GM12864 (cell line): ENCODE measurements at regions not wholly inside any gene's neighbourhood (a gene's known extent, or its start where the extent isn't known, plus 50 kb on each side); places are given as distances from the start of the nearest gene placed in this dataset.

Source experiments
- DNase-seq: peaks from one replicate; pipeline ENCODE4 v3.0.0-alpha.2; 2011; ENCODE audit warnings: low read depth
- H3K4me3 ChIP-seq: 2 replicates; pipeline ENCODE4 v1.5.1; 2011; ENCODE audit warnings: mild to moderate bottlenecking, low read depth, low read length, control low read depth
- CTCF ChIP-seq: IDR thresholded peaks from 2 replicates; pipeline ENCODE4 v1.5.1; 2011; ENCODE audit warnings: low read depth, mild to moderate bottlenecking, moderate library complexity, low read length, control low read depth, inconsistent platforms; ENCODE audit errors: missing control alignments

GRCh38 chr3:107211608-107212007 is 165.6 kb upstream of the CCDC54 start:
- no peak for TF ChIP-seq CTCF
- H3K4me3 ChIP-seq = no peak overlapping the region
- no peak for DNase-seq

- no peak overlapping the region for H3K4me3 ChIP-seq
- DNase-seq = no peak
- TF ChIP-seq CTCF = no peak
These were observed 164.6 kb upstream of the CCDC54 start for GRCh38 chr3:107212618-107213017.

GRCh38 chr3:107213044-107213669 is 164.1 kb upstream of the CCDC54 start:
- H3K4me3 ChIP-seq = no peak overlapping the region
- TF ChIP-seq CTCF = no peak
- no peak for DNase-seq

GRCh38 chr3:107216229-107216628 is 161.0 kb upstream of the CCDC54 start:
- TF ChIP-seq CTCF = no peak
- no peak overlapping the region for H3K4me3 ChIP-seq
- DNase-seq = no peak

GRCh38 chr3:107216711-107217110 is 160.5 kb upstream of the CCDC54 start:
- DNase-seq = no peak
- H3K4me3 ChIP-seq = no peak overlapping the region
- no peak for TF ChIP-seq CTCF

GRCh38 chr3:107217172-107217571 is 160.1 kb upstream of the CCDC54 start:
- DNase-seq = no peak
- no peak for TF ChIP-seq CTCF
- H3K4me3 ChIP-seq = no peak overlapping the region

- DNase-seq = no peak
- no peak overlapping the region for H3K4me3 ChIP-seq
- no peak for TF ChIP-seq CTCF
These were observed 158.4 kb upstream of the CCDC54 start for GRCh38 chr3:107218864-107219269.
